ENCODE measurements at regions not wholly inside any gene's neighbourhood (a gene's known extent, or its start where the extent isn't known, plus 50 kb on each side); places are given as distances from the start of the nearest gene placed in this dataset.

- no peak for DNase-seq
- TF ChIP-seq POLR2A (IDR thresholded peaks at IDR 0.05; ENCODE audit: low read length): no peak
- TF ChIP-seq GATA1 (IDR thresholded peaks at IDR 0.05; ENCODE audit: low read depth, low read length): no peak
These were observed 166.9 kb upstream of the ROBO2 start for GRCh38 chr3:76872999-76873398.

DNA sequence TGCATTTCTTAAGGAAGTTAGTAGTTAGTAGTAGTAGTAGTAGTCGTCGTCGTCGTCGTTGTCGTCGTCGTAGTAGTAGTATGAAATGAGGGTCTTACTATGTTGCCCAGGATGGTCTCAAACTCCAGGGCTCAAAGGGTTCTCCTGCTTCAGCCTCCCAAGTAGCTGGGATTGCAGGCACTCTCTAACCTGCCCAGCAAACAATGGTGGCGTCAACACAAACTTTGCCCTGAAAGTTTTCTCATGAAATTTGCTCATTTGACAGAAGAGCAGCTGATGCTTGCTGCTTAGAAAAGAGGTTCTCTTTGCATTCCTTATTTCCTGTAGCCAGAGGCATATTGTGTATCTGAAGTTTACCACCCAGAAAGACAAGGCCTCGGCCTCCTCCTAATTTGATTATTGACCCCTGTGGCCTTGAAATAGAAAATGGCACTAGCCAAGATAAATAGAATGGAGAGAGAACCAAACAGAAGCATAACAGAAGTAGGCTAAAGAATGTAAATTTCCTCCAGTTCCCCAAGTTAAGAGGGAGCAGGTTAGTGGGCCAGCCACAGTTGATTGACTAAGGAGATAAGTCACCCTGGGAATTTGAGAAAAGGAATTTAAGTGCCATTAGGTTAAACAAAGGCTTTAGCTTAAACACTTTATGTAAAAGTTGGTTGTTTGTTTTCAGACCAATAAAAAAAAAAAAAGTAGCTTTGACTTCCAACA is 166.2 kb upstream of the ROBO2 start:
- TF ChIP-seq POLR2A (IDR thresholded peaks at IDR 0.05; ENCODE audit: low read length) (no peak), GATA1 (IDR thresholded peaks at IDR 0.05; ENCODE audit: low read depth, low read length) (no peak)

DNA sequence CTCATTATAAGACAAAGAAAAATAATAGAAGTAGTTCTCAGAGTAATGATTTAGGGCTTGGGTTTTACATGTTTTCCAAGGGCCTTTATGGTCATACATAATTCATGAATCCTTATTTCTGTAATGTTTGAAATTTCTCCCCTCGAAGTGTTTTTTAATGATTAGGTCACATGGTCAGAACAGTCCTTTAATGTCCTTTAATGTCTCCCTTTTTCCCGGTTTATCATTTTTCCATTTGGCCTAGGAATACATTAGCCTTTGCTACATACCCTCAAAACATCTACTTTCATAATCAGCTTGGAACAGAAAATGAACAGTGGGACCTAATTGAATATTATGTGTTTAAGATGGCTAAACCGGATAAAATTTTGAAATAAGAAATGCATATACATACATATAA is 159.9 kb upstream of the ROBO2 start:
- no peak for DNase-seq
- TF ChIP-seq POLR2A (IDR thresholded peaks at IDR 0.05; ENCODE audit: low read length): no peak
- TF ChIP-seq GATA1 (IDR thresholded peaks at IDR 0.05; ENCODE audit: low read depth, low read length): no peak

More for the DNA sequence above, 166.2 kb upstream of the ROBO2 start:
- DNase-seq: no peak

- DNase-seq: no peak
- TF ChIP-seq GATA1 (IDR thresholded peaks at IDR 0.05; ENCODE audit: low read depth, low read length) (no peak), POLR2A (IDR thresholded peaks at IDR 0.05; ENCODE audit: low read length) (no peak)
These were observed 153.0 kb upstream of the ROBO2 start for GRCh38 chr3:76886761-76887500.

DNA sequence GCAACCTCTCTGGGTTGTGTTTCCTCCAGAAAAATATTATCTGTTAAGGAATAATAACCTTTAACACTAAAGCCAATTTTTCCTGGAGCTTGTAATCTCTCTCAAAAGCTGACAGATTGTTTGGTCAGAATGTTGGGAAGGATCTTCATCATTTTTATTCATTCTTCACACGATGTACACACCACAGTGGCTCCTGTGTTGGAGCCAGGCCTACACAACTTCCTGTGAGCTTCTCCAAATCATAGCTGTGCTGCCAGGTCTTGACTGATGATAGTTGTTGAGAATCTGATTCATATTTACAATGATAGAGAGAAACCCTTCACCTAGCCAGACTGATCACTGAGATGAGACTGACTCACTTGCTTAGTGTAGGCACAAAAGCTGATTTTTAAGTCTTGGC is 151.0 kb upstream of the ROBO2 start:
- DNase-seq: no peak
- TF ChIP-seq POLR2A (IDR thresholded peaks at IDR 0.05; ENCODE audit: low read length) (no peak), GATA1 (IDR thresholded peaks at IDR 0.05; ENCODE audit: low read depth, low read length) (no peak)

DNA sequence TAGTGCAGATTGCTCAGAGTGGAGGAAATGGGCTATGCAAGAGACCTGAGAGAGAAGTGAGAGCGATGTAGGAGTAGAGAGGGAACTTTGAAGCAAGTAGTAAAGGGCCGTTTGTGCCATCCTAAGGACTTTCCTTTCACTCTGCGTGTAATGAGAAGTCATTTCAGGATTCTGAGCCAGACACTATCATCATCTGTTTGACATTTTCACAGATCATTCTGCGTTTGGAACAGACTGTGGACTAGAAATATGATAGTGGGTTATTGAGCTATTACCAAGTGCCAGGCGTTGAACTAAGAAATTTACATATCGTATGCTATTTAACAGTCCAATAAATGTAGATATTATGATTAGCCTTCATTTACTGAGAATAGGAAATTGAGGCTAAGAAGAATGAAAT is 150.0 kb upstream of the ROBO2 start:
- TF ChIP-seq POLR2A (IDR thresholded peaks at IDR 0.05; ENCODE audit: low read length) (no peak), GATA1 (IDR thresholded peaks at IDR 0.05; ENCODE audit: low read depth, low read length) (no peak)
- no peak for DNase-seq

DNA sequence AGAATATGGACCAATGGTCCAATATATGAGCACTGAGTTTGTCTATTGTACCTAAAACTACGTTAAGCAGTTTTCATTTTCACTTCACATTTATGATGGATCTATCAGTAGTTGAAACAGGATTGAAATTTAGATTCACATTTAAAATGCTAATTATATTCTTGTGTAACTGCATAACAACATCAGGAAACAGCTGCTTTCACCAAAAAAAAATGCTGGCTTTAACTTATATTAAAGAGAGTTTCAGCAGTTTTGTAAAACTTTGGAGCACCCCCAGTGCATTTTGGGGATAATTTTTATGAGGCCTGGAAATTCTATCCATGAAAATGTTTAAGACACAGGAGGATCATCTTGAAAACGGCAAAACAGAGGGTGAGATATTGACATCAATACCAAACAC is 142.8 kb upstream of the ROBO2 start:
- no peak for TF ChIP-seq GATA1 (IDR thresholded peaks at IDR 0.05; ENCODE audit: low read depth, low read length)
- TF ChIP-seq POLR2A (IDR thresholded peaks at IDR 0.05; ENCODE audit: low read length): no peak

GRCh38 chr3:76900596-76900995 is 139.3 kb upstream of the ROBO2 start:
- TF ChIP-seq POLR2A (IDR thresholded peaks at IDR 0.05; ENCODE audit: low read length): no peak
- no peak for TF ChIP-seq GATA1 (IDR thresholded peaks at IDR 0.05; ENCODE audit: low read depth, low read length)
- DNase-seq: no peak

More for the DNA sequence above, 142.8 kb upstream of the ROBO2 start:
- DNase-seq: no peak

DNA sequence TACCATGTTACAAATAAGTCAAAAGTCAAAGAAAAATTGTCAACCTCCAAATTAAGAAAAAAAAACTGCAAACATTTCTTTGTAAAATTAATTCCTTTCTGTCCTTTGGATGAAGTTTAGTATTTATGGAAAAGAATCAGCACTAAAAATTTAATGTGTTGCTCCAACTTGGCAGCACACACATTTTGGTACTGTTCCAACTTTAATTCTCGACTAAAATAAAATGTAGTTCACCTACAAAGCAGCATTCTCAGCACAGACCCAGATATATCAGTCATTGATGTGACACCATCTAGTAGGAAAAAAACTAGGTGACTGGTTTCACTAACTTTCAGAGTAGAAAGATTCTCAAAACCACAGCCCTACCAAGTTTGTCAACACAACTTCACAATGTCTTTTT is 131.7 kb upstream of the ROBO2 start:
- TF ChIP-seq GATA1 (IDR thresholded peaks at IDR 0.05; ENCODE audit: low read depth, low read length) (no peak), POLR2A (IDR thresholded peaks at IDR 0.05; ENCODE audit: low read length) (no peak)
- no peak for DNase-seq

DNA sequence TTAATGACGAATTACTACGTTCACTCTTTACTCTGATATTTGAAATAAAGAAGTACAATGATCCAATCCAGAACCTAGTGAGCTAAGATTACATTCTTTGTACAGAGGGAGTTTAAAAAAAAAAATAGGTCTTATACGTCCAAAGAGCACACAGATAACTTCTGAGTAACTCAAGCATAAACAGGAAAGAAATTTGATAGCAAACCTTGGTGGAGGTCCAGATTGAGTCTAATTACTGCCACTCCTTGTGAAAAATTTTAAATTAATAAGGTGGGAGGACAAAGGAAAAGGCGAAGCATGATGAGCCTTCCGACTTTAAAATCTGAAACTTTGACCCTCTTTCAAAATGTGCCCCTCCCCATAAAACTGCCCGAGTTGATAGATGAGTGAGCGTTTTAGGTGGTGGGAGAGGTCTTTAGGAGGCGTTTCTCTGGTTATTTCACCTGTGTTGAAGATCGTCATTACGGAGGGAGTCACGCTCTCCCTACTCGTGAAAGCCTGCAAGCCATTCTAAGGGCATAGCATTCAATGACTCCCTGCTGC is 127.0 kb upstream of the ROBO2 start:
- TF ChIP-seq GATA1 (IDR thresholded peaks at IDR 0.05; ENCODE audit: low read depth, low read length) (no peak), POLR2A (IDR thresholded peaks at IDR 0.05; ENCODE audit: low read length) (no peak)
- DNase-seq: no peak

GRCh38 chr3:76917436-76917835 is 122.5 kb upstream of the ROBO2 start:
- DNase-seq: no peak
- TF ChIP-seq GATA1 (IDR thresholded peaks at IDR 0.05; ENCODE audit: low read depth, low read length): no peak
- no peak for TF ChIP-seq POLR2A (IDR thresholded peaks at IDR 0.05; ENCODE audit: low read length)

GRCh38 chr3:76920511-76920910 is 119.4 kb upstream of the ROBO2 start:
- no peak for TF ChIP-seq POLR2A (IDR thresholded peaks at IDR 0.05; ENCODE audit: low read length)
- no peak for TF ChIP-seq GATA1 (IDR thresholded peaks at IDR 0.05; ENCODE audit: low read depth, low read length)
- no peak for DNase-seq

GRCh38 chr3:76923485-76923884 is 116.4 kb upstream of the ROBO2 start:
- TF ChIP-seq POLR2A (IDR thresholded peaks at IDR 0.05; ENCODE audit: low read length) (no peak), GATA1 (IDR thresholded peaks at IDR 0.05; ENCODE audit: low read depth, low read length) (no peak)
- no peak for DNase-seq

DNA sequence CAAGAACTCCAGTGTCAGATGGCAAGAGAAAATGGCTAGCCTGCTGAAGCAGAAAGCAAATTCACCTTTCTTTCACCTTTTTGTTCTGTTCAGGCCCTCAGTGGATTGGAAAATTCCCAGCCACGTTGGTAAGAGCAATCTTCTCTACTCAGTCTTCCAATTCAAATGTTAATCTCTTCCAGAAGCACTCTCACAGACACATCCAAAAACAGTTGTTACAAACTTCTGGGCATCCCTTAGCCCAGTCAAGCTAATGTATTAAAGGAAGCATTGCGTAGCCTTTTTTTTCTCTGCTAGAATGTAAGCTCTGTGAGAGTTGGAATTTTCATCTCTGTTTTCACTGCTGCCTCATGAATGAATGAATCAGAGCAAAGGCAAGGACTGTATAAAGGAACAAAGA is 109.2 kb upstream of the ROBO2 start:
- no peak for TF ChIP-seq POLR2A (IDR thresholded peaks at IDR 0.05; ENCODE audit: low read length)
- no peak for TF ChIP-seq GATA1 (IDR thresholded peaks at IDR 0.05; ENCODE audit: low read depth, low read length)
- no peak for DNase-seq

DNA sequence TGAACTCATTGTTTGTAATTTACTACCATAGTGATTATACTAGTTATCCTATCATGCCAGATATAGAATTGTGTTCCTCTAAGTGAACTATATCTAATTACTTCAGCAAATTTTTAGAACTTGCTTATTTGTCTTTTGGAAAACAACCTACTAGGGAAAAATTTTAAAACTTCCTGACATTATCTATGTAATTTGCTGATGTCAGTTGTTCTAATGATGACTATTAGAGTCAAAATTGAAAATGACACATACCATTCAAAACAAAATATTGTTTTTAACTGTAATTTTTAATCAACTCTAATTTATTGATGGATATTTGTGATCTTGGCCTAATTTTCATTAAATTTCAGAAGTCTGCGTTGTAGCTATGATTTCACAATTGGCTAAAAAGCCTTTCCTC is 106.7 kb upstream of the ROBO2 start:
- TF ChIP-seq GATA1 (IDR thresholded peaks at IDR 0.05; ENCODE audit: low read depth, low read length) (no peak), POLR2A (IDR thresholded peaks at IDR 0.05; ENCODE audit: low read length) (no peak)
- DNase-seq: no peak

Data from erythroblast (primary cell).